Muscle of back (tissue), 3 donors: ENCODE measurements at regions not wholly inside any gene's neighbourhood (a gene's known extent, or its start where the extent isn't known, plus 50 kb on each side); places are given as distances from the start of the nearest gene placed in this dataset.

ENCODE experiments used
- DNase-seq, 3 donors: peaks; one replicate each; pipeline versions ENCODE4 v3.0.0 to v3.0.0-alpha.2; 2013

- peak in 1 of 3 donors; percentile 47 for DNase-seq
These were observed 63.1 kb upstream of the STEAP1B start for GRCh38 chr7:22563032-22563501.

- peak in 1 of 3 donors; percentile 23 for DNase-seq
These were observed 62.1 kb upstream of the STEAP1B start for GRCh38 chr7:22561895-22562593.

GRCh38 chr7:22561321-22561811 lies 61.4 kb upstream of the STEAP1B start:
- DNase-seq = peak; percentile 92 to 98 (median 95)

GRCh38 chr7:22559829-22560489 lies 60.0 kb upstream of the STEAP1B start:
- peak; percentile 78 to 90 (median 81) for DNase-seq

GRCh38 chr7:22557167-22557566 lies 57.2 kb upstream of the STEAP1B start:
- DNase-seq = no peak

- DNase-seq = no peak
These were observed 55.5 kb upstream of the STEAP1B start for GRCh38 chr7:22555476-22555875.

GRCh38 chr7:22554184-22554583 lies 54.2 kb upstream of the STEAP1B start:
- DNase-seq = no peak

GRCh38 chr7:22551768-22552513 lies 52.0 kb upstream of the STEAP1B start:
- peak in 1 of 3 donors; percentile 29 for DNase-seq

GRCh38 chr7:22550514-22551030 lies 50.6 kb upstream of the STEAP1B start:
- DNase-seq = peak in 1 of 3 donors; percentile 44

GRCh38 chr7:22549667-22550513 lies 49.9 kb upstream of the STEAP1B start:
- peak in 1 of 3 donors; percentile 61 for DNase-seq
